Urothelium cell line (cell line): ENCODE measurements at regions not wholly inside any gene's neighbourhood (a gene's known extent, or its start where the extent isn't known, plus 50 kb on each side); places are given as distances from the start of the nearest gene placed in this dataset.

Source experiments
- DNase-seq: peaks from one replicate; pipeline ENCODE4 v3.0.0; 2011; ENCODE audit warnings: low spot score, mixed read lengths
- FAIRE-seq: peaks from 2 replicates; lab custom pipeline; 2011; peaks lifted over from hg19 to GRCh38; lab: Jason Lieb, UNC

DNA sequence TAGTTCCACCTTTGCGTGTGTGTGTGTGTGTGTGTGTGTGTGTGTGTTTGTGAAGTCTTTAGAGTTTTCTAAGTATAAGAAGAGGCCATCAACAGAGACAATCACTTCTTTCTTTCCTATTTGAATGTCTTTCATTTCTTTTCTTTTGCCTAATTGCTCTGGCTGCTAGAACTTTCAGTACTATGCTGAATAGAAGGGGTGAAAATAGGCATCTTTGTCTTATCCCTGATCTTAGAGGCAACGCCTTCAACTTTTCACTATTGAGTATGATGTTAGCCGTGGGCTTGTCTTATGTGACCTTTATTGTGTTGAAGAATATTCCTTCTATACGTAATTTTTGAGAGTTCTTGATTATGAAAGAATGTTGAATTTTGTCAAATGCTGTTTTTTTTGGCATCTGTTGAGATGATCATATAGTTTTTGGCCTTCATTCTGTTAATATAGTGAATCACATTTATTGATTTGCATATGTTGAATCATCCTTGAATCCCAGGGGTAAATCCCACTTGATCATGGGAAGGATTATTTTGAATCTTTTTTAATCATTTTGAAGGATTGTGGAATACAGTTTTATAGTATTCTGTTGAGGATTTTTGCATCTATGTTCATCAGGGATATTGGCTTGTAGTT lies 134.8 kb upstream of the CD180 start:
- FAIRE-seq: no peak
- DNase-seq: no peak

DNA sequence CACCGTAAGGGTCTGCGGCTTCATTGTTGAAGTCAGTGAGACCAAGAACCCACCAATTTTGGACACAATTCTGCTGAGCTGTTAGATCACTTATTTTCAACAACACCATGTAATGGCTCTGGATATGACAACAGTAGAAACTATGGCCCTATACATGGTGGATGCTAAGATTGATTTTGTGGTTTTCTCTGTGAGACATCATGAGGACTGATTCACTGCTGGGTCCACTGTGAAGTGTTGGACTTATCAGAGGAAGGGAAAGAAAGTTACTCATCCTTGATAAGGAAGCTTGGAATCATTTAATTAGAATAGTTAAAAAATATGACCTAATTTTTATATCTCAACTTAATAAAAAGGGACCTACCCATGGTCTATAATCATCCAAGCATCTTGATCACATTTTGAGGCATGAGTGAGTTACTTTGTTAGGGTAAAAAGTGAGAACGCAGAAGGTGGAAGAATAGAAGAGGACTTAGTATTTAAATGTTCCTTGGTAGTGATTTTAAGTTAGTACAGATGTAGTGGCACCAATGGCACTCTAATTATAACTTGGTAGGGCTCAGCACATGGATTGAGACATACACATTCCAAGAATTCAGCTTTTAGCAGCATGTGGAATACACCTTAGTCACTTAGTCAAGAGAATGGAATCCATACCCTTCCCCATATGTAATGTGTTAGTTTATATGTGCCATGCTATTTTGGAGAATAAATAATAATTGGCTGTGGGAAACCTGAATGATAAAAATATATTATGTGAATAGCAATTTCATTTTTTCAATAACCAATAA lies 123.5 kb upstream of the CD180 start:
- no peak for DNase-seq
- FAIRE-seq: no peak

DNA sequence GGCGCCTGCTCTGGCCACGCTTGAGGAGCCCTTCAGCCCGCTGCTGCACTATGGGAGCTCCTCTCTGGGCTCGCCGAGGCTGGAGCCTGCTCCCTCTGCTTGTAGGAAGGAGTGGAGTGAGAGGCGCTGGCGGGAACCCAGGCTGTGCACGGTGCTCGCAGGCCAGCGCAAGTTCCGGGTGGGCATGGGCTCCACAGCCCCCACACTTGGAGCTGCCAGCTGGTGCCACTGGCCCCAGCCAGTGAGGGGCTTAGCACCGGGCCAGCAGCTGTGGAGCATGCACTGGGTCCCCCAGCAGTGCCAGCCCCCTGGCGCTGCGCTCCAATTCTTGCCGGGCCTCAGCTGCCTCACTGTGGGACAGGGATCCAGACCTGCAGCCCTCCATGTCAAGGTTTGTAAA lies 122.1 kb upstream of the CD180 start:
- FAIRE-seq (no peak), DNase-seq (no peak)

DNA sequence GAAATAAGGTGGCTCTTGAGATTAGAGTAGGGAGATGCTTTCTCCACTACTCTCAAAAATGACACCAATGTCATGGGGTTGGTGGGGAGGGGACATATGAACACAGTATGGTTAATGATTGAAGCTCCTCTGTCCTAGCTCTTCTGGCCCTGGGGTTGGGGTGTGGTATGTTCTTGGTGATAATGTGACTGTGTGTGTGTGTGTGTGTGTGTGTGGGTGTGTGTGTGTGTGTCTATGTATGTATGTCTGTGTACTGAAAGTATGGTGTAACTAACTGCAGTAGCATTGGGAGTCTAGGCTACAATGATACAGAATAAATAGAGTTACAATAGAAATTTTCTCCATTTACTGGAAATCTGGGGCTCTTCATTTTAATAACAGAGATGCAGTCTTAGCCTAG lies 121.0 kb upstream of the CD180 start:
- FAIRE-seq (no peak), DNase-seq (no peak)

DNA sequence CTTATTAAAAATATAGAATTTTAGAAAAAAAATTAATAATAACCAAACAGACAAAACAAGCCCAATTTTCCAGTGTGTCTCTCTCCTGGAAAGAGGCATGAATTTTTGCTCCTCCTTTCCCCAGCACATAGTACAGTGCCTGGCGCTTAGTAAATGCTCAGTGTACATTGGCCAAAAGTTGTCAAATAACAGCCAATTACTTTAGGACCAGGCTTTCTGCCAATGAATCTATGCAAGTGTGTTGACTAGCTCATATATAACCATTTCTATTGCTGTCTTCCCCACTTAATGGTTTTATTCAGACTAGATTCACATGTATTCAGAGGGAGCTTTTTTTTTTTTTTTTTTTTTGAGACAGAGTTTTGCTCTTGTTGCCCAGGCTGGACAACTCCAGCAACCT lies 120.1 kb upstream of the CD180 start:
- FAIRE-seq (no peak), DNase-seq (no peak)

DNA sequence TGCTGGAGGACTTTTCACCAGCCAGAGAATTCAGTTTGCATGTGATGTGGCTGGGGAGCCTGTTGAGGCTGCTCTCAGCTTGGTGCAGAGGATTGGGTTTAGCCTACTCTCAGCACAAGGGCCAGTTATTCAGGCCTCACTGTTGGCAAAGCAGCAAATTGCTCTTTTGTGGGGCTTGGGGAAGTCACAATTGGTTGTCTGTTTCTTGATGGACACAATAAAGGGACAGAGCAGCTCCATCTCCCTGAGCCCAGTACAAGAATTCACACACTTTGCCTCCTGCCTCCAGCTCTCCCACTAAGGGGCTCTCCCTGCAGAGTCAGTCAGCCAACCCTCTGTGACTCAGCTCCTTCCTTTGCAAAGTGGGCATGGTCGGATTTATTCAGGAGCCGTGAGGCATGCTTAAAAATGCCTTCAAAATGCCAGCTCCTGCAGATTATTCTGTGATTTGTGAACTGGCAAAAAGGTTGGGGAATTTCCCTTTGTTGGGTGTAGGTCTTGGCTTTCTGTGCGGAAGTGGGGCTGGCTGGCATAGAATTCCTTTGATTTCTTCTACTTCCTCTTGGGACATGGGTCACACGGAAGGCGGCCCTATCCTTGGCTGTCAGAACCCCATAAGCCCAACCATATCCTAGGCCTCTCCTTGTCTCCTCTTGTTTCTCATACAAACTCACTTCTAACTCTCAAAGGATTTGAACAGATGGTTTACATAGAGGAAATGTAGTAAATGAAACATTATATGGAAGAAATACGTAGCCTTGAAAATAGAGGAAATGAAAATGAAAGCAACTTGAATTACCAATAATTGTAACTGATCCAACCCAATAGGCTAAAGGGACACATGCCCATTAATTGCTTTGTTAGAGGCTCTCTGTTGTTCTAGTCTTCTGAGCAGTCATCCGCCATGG lies 118.7 kb upstream of the CD180 start:
- DNase-seq: peak; percentile 27
- FAIRE-seq: no peak

DNA sequence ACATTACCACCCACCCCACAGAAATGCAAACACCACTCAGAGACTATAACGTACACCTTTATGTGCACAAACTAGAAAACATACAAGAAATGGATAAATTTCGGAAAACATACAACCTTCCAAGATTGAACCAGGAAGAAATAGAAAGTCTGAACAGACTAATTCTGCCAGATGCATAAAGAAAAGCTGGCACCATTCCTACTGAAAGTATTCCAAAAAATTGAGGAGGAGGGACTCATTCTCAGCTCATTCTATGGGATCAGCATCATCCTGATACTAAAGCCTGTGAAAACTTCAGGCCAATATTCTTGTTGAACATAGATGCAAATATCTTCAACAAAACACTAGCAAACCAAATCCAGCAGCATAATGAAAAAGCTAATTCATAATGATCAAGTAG lies 115.1 kb upstream of the CD180 start:
- DNase-seq (no peak), FAIRE-seq (no peak)

DNA sequence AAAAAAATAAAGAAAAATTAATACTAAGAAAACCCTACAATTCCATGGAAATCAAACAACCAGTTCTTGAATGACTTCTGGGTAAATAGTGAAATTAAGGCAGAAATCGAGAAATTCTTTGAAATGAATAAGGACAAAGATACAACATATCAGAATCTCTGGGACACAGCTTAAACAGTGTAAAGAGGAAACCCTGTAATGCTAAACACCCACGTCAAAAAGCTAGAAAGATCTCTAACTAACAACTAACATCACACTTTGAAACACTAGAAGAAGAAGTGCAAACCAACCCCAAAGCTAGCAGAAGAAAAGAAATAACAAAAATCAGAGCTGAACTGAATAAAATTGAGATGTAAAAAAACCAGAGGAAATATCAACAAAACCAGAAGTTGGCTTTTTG lies 114.6 kb upstream of the CD180 start:
- no peak for FAIRE-seq
- DNase-seq: no peak

DNA sequence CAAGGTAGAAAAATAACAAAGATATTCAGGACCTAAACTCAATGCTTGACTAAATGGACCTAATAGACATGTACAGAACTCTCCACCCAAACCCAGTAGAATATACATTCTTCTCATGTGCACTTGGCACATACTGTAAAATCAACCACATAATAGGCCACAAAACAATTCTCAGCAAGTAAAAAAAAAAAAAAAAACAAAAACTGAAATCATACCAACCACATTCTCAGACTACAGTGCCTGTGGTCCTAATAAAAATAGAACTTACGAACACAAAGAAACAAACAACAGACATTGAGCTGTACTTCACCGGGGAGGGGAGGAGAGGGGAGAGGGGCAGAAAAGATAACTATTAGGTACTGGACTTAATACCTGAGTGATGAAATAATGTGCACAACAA lies 114.1 kb upstream of the CD180 start:
- no peak for FAIRE-seq
- no peak for DNase-seq

DNA sequence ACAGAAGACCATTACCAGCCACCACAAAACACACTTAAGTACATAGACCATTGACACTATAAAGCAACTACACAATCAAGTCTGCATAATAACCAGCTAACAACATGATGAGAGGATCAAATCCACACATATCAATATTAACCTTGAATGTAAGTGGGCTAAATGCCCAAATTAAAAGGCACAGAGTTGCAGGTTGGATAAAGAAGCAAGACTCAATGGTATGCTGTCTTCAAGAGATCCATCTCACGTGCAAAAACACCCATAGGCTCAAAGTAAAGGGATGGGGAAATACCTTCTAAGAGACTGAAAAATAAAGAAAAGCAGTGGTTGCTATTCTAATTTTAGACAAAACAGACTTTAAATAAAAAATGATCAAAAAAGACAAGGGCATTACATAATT lies 113.6 kb upstream of the CD180 start:
- no peak for FAIRE-seq
- DNase-seq: no peak

DNA sequence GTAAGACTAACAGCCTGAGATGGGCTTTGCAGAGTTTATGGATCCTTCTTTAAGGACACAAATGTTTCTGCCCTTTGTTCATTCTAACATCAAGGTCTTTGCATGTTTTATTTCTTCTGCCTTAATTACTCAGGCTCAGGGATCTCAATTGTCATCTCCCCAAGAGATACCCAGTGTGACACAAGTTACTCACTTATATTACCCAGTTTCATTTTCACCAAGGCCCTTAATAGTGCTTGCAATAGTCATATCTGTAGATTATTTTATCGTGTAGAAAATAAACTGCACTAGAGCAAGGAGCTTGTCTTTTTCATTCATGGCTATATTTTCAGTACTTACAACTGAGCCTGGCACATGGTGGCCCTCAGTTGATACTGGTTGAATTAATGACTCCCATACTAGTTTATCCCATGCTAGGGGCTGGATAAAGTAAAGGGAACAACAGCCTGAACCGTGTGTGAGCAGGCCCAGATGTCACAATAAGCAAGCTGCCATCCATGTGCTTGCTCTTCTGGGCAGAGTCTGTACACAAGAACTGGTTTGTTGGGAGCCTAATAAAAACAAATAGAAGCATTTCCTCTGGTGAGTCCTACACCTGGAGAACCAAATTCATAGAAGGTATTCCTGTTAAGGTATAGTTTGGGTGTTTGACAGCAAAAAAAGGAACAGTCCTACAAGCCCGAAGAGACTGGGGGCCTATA lies 112.5 kb upstream of the CD180 start:
- DNase-seq: no peak
- no peak for FAIRE-seq

DNA sequence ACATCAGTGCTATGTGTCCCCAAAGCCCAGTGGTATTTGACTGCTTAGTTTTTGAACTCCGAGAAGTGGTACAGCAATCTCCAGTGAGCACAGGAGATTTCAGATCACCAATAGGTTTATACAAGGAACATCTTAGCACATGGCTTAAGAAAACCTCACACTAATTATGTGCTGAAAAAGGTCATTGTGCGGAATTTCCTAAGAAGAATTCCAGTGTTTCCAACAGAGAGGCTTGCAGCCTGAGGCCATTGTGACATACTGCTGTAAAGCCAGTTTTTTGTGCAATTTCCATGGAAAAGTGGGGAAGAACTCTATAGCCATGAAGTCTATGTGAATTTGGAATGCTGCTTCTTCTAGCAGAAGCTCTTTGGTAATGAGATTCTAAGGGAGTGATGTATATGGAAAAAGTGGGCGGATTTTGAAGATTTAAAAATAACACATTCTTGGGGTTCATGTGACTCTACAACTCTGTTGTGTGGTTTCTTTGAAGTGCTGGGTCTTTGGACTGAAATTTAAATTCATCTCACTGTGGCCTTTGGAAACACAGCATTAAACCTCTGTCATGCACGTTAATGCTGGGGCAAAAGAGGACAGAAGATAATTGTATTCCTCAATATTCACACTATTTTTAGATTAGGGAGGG lies 110.5 kb upstream of the CD180 start:
- DNase-seq (no peak), FAIRE-seq (no peak)

DNA sequence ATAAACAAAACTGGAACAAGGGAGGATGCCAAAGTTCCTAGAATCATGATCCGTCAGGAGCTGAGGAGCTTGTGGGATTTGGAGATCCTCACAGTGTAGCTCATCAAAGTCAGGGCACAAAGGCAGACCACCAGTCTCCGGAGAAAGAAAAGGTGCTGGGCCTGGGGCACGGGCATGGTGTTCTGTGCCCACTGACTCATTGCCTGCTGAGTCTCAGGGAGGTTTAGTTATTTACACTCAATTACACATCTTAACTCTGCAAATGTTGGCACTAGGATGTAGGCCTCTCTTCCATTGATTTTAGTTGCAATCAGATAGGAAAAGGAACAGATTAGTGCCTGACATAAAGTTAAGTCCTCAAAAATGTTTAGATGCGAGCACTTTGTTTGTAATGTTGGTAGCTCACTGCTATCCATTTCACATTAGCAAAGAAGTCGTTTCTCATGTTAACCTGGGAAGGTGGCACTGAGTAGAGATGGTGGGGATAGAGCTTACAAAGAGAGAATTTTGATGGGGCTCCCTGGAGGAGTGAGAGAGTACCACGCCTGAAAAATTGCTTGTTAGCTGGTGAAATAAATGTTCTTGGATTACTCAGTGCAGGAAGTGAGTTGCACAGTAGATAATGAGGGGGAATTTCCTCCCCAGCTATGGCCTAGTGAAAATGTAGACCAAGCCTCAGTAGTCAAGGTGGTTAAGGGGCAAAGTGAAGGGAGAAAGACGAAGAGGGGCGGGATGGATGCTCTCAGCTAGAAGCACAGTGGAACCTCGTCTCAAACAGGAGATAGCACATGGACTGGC lies 109.5 kb upstream of the CD180 start:
- FAIRE-seq (no peak), DNase-seq (no peak)

DNA sequence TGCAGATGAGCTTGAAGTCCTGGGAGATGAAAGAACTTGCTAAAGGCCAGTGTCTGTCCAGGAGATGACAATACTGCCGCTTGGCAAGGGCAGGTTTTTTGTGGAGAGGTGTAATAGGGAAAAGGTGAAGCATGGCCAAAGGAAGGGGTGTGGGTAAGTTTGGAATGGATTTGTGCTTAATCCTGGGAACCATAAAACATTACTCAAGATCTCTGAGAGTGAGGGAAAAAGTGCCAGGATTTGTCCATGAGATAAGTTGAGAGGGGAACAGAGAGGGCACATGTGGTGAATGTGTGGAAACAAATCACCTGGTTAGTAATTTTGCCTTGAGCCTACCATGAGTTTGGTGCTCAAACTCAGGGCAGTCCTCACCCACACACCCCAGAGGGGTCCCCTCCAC lies 108.8 kb upstream of the CD180 start:
- no peak for FAIRE-seq
- DNase-seq: no peak

DNA sequence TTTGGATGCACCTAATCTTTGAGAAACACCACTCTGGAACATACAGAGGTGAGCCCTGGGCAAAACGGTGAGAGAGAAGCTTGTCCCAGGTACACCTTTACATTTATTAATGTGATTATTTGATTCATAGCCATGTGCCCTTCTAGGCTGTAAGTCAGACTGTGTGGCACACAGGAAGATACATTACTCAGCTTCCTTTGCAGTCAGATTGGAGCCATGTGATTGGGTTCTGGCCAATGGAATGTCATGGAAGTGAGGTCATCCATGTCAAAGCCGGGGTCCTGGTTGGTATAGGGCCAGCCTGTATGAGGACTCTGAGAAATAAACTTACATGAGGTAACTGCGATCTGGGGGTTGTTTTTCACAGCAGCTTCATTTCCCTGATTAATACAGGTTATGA lies 106.8 kb upstream of the CD180 start:
- DNase-seq: peak; percentile 20
- FAIRE-seq: no peak

DNA sequence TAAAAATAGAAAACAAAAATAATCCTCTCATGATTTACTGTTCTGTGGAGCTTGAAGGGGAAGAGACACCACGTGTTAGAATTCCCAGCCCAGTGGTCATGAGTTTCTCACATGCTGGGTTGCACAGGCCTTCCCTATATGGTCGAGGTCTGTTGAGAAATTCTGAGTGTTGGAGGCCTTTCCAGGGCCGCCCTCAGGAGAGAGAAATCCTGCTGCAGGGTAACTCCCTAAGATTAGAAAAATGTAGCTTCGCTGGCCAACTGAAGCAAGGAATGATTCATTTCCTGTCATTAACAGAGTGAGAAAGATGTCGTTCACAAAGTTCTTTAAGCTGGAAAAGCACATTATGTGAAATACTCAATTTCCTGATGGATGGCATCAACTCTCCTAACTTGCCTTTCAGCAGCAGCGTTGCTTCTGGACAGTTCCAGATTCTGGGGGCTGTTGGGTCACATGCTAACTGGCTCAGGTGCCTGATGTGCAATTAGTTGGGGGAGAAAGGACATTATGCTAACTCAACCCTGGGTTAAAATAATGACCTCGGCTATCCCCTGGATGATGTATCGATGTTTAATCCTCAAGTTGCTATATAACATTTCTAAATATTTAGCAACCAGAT lies 104.8 kb upstream of the CD180 start:
- peak; percentile 65 for FAIRE-seq
- peak; percentile 38 for DNase-seq

DNA sequence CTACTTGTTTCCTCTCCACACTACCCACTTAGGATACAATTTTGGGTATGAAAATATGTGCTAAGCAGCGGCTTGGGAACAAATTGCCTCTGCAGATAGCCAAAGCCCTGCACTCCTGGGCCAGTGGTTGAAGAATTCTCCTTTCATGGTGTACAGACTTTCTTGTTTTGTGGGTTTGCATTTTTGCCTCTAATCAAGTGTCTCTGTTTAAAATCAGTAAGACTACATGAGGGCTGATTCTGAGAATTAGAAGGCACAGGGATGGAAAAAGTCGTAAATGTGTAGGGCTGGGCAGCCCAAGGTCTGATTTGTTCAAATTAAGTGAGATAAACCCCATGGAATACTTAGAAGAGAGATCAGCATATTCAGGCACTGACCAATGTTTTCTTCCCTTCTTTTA lies 103.7 kb upstream of the CD180 start:
- FAIRE-seq: no peak
- no peak for DNase-seq

DNA sequence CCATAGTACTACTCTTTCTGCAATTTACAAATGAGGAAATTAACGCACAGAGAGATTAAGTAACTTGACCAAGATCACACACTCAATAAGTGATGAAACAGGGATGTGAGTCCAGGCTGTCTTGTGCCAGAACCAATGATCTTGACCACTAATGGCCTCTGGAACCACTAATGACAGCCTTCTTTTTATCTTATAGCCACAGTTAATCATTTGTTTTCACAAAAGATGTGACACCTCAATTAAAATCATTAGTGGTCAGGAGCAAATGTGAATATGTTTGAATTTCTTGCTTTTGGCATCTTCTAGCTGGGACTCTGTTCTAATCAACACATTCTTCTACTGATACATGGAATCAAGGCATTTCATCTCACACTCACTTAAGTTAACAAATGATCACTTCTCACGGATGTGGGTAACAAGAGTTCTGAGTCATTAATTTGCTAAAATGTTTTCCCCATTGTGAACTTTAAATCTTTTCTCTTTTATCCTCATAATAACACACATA lies 102.7 kb upstream of the CD180 start:
- DNase-seq (no peak), FAIRE-seq (no peak)
